Type B pancreatic cell (in vitro differentiated cells): ENCODE measurements at regions not wholly inside any gene's neighbourhood (a gene's known extent, or its start where the extent isn't known, plus 50 kb on each side); places are given as distances from the start of the nearest gene placed in this dataset.
A peak's percentile ranks its signal among the peaks of the same experiment; 100 is the strongest.
"Not testable (repeated sequence)": the region's sequence is repeated elsewhere in the genome, so short reads cannot be mapped to it uniquely, and the experiment has no call there.

ENCODE experiments used
- DNase-seq: peaks from one replicate; pipeline ENCODE4 v3.0.0; 2021; ENCODE audit warnings: mixed read lengths; ENCODE audit not compliant: unreplicated experiment; ENCODE audit errors: extremely low spot score
- H3K27ac Mint-ChIP-seq: 2 replicates; pipeline ENCODE4 v1.8.0; 2021; ENCODE audit warnings: mild to moderate bottlenecking, mixed read lengths
- H3K27me3 Mint-ChIP-seq: 2 replicates; pipeline ENCODE4 v1.8.0; 2021; ENCODE audit warnings: mixed read lengths
- H3K36me3 Mint-ChIP-seq: 2 replicates; pipeline ENCODE4 v1.8.0; 2021; ENCODE audit warnings: mixed read lengths
- H3K4me1 Mint-ChIP-seq: one replicate; pipeline ENCODE4 v1.8.0; 2021; ENCODE audit warnings: mixed read lengths; ENCODE audit not compliant: unreplicated experiment
- H3K4me3 Mint-ChIP-seq: 2 replicates; pipeline ENCODE4 v1.8.0; 2021; ENCODE audit warnings: mild to moderate bottlenecking, mixed read lengths
- H3K9me3 Mint-ChIP-seq: 2 replicates; pipeline ENCODE4 v1.8.0; 2021; ENCODE audit warnings: mixed read lengths
- CTCF ChIP-seq: fragments of 200-600 bp; sonication (generic); conservative IDR thresholded peaks from 2 replicates; pipeline ENCODE4 v1.5.0; 2021; ENCODE audit warnings: antibody characterized with exemption, mild to moderate bottlenecking

GRCh38 chr4:87919941-87920340, 55.6 kb upstream of the SPP1 start:
- Mint-ChIP-seq H3K4me3 (no peak overlapping the region), H3K27ac (no peak overlapping the region), H3K27me3 (peaks cover 34% of the 10 kb centered on the region), H3K4me1 (peaks cover 9% of the 10 kb centered on the region), H3K9me3 (peaks cover 4% of the 10 kb centered on the region), H3K36me3 (no peaks in the 10 kb centered on the region)
- DNase-seq: no peak
- no peak for TF ChIP-seq CTCF

- no peak for TF ChIP-seq CTCF
- DNase-seq: no peak
- H3K4me1 Mint-ChIP-seq: peaks cover 9% of the 10 kb centered on the region
- no peaks in the 10 kb centered on the region for H3K36me3 Mint-ChIP-seq
- peak overlapping the region; percentile 44 for H3K27ac Mint-ChIP-seq
- peaks cover 4% of the 10 kb centered on the region for H3K9me3 Mint-ChIP-seq
- peaks cover 34% of the 10 kb centered on the region for H3K27me3 Mint-ChIP-seq
- H3K4me3 Mint-ChIP-seq: no peak overlapping the region
Observed at GRCh38 chr4:87920478-87920877, 55.0 kb upstream of the SPP1 start.

GRCh38 chr4:87921626-87922479, 53.7 kb upstream of the SPP1 start:
- not testable (repeated sequence) for DNase-seq, H3K4me3 Mint-ChIP-seq, H3K36me3 Mint-ChIP-seq, H3K4me1 Mint-ChIP-seq, H3K9me3 Mint-ChIP-seq
- Mint-ChIP-seq H3K27ac (peak overlapping the region; percentile 7), H3K27me3 (peaks cover 34% of the 10 kb centered on the region)

GRCh38 chr4:87924146-87924545, 51.4 kb upstream of the SPP1 start:
- not testable (repeated sequence) for H3K4me3 Mint-ChIP-seq, DNase-seq, H3K27ac Mint-ChIP-seq, H3K36me3 Mint-ChIP-seq, H3K4me1 Mint-ChIP-seq, H3K9me3 Mint-ChIP-seq
- H3K27me3 Mint-ChIP-seq: peaks cover 34% of the 10 kb centered on the region
